ENCODE measurements at regions not wholly inside any gene's neighbourhood (a gene's known extent, or its start where the extent isn't known, plus 50 kb on each side); places are given as distances from the start of the nearest gene placed in this dataset.

DNA sequence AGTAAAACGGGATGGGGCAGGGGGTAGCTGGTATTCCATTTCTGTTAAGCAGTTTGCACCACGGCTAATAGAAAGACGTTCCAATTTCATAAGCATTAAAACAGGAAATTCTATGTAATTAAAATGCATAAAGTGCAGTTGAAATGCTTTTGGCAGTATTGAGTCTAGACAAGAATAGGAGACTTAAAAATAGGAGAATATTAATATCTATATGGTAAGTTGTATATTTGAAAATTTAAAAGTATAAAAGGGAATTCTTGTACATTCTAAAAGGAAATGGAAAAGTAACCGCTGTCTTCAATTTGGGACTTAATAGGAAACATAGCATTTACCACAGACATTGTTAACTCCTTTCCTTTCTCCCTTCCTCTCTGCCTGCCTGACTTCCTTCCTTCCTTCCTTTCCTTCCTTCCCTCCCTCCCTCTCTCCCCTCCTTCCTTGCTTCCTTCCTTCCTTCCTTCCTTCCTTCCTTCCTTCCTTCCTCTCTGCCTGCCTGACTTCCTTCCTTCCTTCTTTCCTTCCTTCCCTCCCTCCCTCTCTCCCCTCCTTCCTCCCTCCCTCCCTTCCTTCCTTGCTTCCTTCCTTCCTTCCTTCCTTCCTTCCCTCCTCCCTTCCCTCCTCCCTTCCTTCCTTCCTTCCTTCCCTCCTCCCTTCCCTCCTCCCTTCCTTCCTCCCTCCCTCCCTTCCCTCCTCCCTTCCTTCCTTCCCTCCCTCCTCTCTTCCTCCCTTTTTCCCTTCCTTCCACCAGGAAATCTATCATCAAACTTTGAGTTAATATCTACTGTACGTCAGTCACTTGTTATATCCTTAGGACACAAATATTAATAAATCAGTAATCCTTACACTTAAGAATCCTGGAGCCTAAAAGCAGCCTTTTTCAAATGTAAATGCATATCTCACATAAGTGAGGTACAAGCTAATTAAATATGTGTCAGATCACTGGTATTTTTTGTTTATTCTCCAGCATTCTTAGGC is 1049.3 kb downstream of the GALC start:
- no peak for DNase-seq (ENCODE audit: low spot score in 2 of 2)
- no peak overlapping the region for H3K4me3 ChIP-seq
- no peaks in the 10 kb centered on the region for H3K4me1 ChIP-seq
- TF ChIP-seq, protein P1, sequence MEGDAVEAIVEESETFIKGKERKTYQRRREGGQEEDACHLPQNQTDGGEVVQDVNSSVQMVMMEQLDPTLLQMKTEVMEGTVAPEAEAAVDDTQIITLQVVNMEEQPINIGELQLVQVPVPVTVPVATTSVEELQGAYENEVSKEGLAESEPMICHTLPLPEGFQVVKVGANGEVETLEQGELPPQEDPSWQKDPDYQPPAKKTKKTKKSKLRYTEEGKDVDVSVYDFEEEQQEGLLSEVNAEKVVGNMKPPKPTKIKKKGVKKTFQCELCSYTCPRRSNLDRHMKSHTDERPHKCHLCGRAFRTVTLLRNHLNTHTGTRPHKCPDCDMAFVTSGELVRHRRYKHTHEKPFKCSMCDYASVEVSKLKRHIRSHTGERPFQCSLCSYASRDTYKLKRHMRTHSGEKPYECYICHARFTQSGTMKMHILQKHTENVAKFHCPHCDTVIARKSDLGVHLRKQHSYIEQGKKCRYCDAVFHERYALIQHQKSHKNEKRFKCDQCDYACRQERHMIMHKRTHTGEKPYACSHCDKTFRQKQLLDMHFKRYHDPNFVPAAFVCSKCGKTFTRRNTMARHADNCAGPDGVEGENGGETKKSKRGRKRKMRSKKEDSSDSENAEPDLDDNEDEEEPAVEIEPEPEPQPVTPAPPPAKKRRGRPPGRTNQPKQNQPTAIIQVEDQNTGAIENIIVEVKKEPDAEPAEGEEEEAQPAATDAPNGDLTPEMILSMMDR (IDR thresholded peaks at IDR 0.05): no peak
- no peak for TF ChIP-seq POLR2A (IDR thresholded peaks at IDR 0.05)
- TF ChIP-seq EP300 (IDR thresholded peaks at IDR 0.05): no peak
- H3K27ac ChIP-seq: no peak overlapping the region
- H3K9me3 ChIP-seq: no peaks in the 10 kb centered on the region
- WGBS, 2 donors: 81 to 83% methylated on average over 5 of the region's 5 CpGs
- no peaks in the 10 kb centered on the region for H3K36me3 ChIP-seq
- no peaks in the 10 kb centered on the region for H3K27me3 ChIP-seq

DNA sequence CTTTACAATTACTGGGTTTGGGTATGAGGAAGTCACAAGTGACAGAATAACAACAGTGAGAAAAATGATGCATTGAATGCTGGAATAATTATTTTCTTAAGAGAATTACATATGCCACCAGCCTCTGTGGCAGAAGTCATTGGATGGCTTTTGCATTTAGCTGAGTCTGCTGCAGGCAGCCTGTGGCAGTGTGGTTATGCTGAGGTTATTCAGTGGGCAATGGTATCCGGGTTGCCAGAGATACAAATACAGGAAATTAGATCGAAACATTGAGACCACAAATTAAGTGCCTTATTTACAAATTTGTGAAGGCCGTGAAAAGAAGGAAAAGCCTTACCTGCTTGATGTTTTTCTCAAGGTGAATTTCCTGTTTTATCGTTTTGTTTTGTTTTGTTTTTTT is 1050.0 kb downstream of the GALC start:
- no peaks in the 10 kb centered on the region for H3K9me3 ChIP-seq
- H3K4me3 ChIP-seq: no peak overlapping the region
- H3K36me3 ChIP-seq: no peaks in the 10 kb centered on the region
- WGBS, 2 donors: 73 to 85% methylated on average over 4 of the region's 4 CpGs
- no peak for DNase-seq (ENCODE audit: low spot score in 2 of 2)
- no peaks in the 10 kb centered on the region for H3K27me3 ChIP-seq
- H3K4me1 ChIP-seq: no peaks in the 10 kb centered on the region
- TF ChIP-seq, protein P1 (IDR thresholded peaks at IDR 0.05): no peak
- TF ChIP-seq POLR2A (IDR thresholded peaks at IDR 0.05) (no peak), EP300 (IDR thresholded peaks at IDR 0.05) (no peak)
- H3K27ac ChIP-seq: no peak overlapping the region

DNA sequence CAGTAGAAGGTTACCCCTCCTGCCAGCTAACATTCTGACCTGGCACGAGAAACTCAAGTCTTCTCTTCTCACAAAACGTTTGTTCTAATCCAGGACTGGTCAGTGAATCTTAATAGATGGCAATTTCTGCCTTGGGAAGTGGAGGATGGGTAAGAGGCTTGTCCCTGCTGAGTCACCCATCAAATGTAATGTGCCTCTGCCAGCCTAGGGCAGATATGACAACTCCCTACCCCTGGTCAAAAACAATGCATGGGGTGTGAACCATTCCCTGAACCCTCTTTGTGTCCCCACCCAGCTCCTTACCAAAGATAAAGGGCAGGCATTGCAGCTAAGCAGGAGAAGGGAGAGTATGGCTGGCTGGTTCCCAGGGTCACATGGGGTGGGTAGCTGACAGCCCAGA is 1052.9 kb downstream of the GALC start:
- TF ChIP-seq EP300 (IDR thresholded peaks at IDR 0.05): no peak
- no peak for TF ChIP-seq POLR2A (IDR thresholded peaks at IDR 0.05)
- TF ChIP-seq, protein P1 (IDR thresholded peaks at IDR 0.05): no peak
- Histone ChIP-seq H3K9me3 (no peaks in the 10 kb centered on the region), H3K4me3 (no peak overlapping the region)

DNA sequence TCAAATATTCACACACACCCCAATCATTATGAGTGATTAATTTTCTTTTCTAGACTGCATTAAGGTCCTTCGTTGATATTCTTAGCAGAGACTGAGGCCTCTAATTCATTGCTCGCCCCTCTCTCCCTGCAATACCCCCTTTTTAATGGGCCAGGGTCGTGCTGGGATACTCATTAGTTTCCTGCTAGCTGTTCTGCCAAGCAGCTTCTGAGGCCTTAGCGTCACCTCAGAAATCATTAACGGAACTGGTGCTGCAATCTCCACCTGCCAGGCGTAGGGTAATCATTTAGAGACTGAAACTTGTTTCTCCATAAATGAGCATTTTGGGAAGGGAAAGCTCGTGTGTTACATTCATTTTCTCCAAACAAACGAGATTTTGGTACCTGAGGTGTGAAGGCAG is 1054.7 kb downstream of the GALC start:
- WGBS, 2 donors: 76 to 77% methylated on average over 8 of the region's 8 CpGs
- H3K27me3 ChIP-seq: no peaks in the 10 kb centered on the region

More for the DNA sequence above, 1052.9 kb downstream of the GALC start:
- DNase-seq (ENCODE audit: low spot score in 2 of 2): no peak
- 56 to 65% methylated on average over 2 of the region's 2 CpGs for WGBS, 2 donors
- Histone ChIP-seq H3K27ac (no peak overlapping the region), H3K4me1 (no peaks in the 10 kb centered on the region), H3K27me3 (no peaks in the 10 kb centered on the region), H3K36me3 (no peaks in the 10 kb centered on the region)

DNA sequence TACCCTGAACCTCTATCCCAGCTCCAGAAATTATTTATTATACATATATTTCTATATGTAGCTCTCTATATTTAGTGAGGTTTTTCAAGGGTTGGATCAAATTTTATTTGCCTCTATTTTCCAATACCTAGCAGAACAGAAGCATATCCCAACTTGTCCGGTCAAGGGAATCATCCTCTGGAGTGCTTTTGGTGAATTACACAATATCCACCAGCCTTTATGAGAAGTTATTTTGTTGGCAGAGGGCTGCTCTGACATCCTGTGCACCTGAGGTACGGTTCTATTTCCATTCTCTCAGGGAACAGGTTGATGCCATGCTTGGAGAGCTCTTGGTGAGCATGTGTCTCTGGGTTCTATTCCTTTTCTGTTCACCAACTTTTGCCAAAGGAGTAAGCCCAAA is 1056.4 kb downstream of the GALC start:
- no peak for TF ChIP-seq EP300 (IDR thresholded peaks at IDR 0.05)
- TF ChIP-seq, protein P1 (IDR thresholded peaks at IDR 0.05): no peak
- no peak for TF ChIP-seq POLR2A (IDR thresholded peaks at IDR 0.05)

More for the DNA sequence above, 1054.7 kb downstream of the GALC start:
- Histone ChIP-seq H3K4me3 (no peak overlapping the region), H3K4me1 (no peaks in the 10 kb centered on the region), H3K27ac (no peak overlapping the region), H3K9me3 (no peaks in the 10 kb centered on the region), H3K36me3 (no peaks in the 10 kb centered on the region)
- no peak for DNase-seq (ENCODE audit: low spot score in 2 of 2)
- TF ChIP-seq POLR2A (IDR thresholded peaks at IDR 0.05): no peak
- TF ChIP-seq, protein P1 (IDR thresholded peaks at IDR 0.05): no peak
- no peak for TF ChIP-seq EP300 (IDR thresholded peaks at IDR 0.05)

More for the DNA sequence above, 1056.4 kb downstream of the GALC start:
- WGBS, 2 donors: 92 to 94% methylated on average over 2 of the region's 2 CpGs
- no peak overlapping the region for H3K4me3 ChIP-seq
- no peaks in the 10 kb centered on the region for H3K36me3 ChIP-seq
- H3K27ac ChIP-seq: no peak overlapping the region
- H3K9me3 ChIP-seq: no peaks in the 10 kb centered on the region
- H3K27me3 ChIP-seq: no peaks in the 10 kb centered on the region
- DNase-seq (ENCODE audit: low spot score in 2 of 2): no peak
- H3K4me1 ChIP-seq: no peaks in the 10 kb centered on the region
